GM23248 (cell line): ENCODE measurements at regions not wholly inside any gene's neighbourhood (a gene's known extent, or its start where the extent isn't known, plus 50 kb on each side); places are given as distances from the start of the nearest gene placed in this dataset.

Source experiments
- EZH2 ChIP-seq: fragments of 200-600 bp; sonication (generic); IDR thresholded peaks from 2 replicates; pipeline ENCODE4 v1.6.1; 2018; ENCODE audit warnings: antibody characterized with exemption, mild to moderate bottlenecking; ENCODE audit not compliant: insufficient read depth, poor library complexity, severe bottlenecking
- EZH2phosphoT487 ChIP-seq: fragments of 200-600 bp; sonication (generic); IDR thresholded peaks from 2 replicates; pipeline ENCODE4 v1.6.1; 2018; ENCODE audit warnings: antibody characterized with exemption, moderate library complexity, mild to moderate bottlenecking, low read depth; ENCODE audit not compliant: insufficient read depth

DNA sequence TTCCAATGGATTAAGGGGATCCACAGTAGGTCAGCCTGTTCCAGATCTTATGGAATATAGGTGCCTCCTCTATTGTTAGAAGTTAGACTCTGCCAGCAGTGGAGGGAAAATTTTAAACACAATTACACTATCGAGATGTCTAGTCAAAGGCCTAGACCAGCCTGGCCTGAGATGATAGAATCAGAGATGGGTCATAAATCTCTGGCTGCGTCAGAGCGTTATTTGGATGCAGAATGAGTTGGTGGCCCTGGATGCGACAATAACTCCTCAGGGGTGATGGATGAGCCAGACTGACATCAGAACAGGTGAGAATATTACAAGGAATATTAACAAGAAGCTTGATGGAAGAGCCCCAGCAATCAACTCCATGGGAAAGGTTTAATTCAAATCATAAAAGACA, 149.3 kb upstream of the TCF4 start:
- TF ChIP-seq EZH2 (no peak), EZH2phosphoT487 (no peak)
